HL-60 (cell line): ENCODE measurements at regions not wholly inside any gene's neighbourhood (a gene's known extent, or its start where the extent isn't known, plus 50 kb on each side); places are given as distances from the start of the nearest gene placed in this dataset.

Experiments used
- DNase-seq, 2 experiments: peaks; one replicate each; pipeline ENCODE4 v3.0.0-alpha.2; 2010 to 2020; ENCODE audit warnings: low read depth in 1 of 2, low spot score in 1 of 2
- H3K27ac ChIP-seq: fragments of 250-450 bp; sonication (Bioruptor Pico); replicated peaks from 2 replicates; pipeline ENCODE4 v1.5.1; 2020; ENCODE audit warnings: mild to moderate bottlenecking, moderate library complexity
- H3K27me3 ChIP-seq: fragments of 250-450 bp; sonication (Bioruptor Pico); 2 replicates; pipeline ENCODE4 v1.5.1; 2021; ENCODE audit warnings: mild to moderate bottlenecking, moderate library complexity; ENCODE audit not compliant: insufficient read depth, poor library complexity, severe bottlenecking
- H3K4me3 ChIP-seq: replicated peaks from 2 replicates; pipeline ENCODE4 v1.5.1; 2011; ENCODE audit warnings: mild to moderate bottlenecking, control low read depth, low read length; ENCODE audit not compliant: insufficient read depth
- GABPA ChIP-seq: IDR thresholded peaks from 2 replicates; pipeline ENCODE4 v1.6.1; 2012; ENCODE audit warnings: low read depth
- POLR2AphosphoS5 ChIP-seq: IDR thresholded peaks from 2 replicates; pipeline ENCODE4 v1.6.1; 2012; ENCODE audit warnings: low read depth
- SPI1 ChIP-seq: IDR thresholded peaks from 2 replicates; pipeline ENCODE4 v1.6.1; 2012; ENCODE audit warnings: low read depth, mild to moderate bottlenecking, borderline replicate concordance
- TF ChIP-seq, protein P1 (sequence below): IDR thresholded peaks from one replicate; pipeline ENCODE4 v1.5.1; 2011; ENCODE audit warnings: low read length, control low read depth, inconsistent platforms; ENCODE audit not compliant: insufficient read depth
- TF ChIP-seq, protein P2 (sequence below): IDR thresholded peaks from 2 replicates; pipeline ENCODE4 v1.6.1; 2012; ENCODE audit warnings: low read depth; ENCODE audit not compliant: insufficient replicate concordance

DNA sequence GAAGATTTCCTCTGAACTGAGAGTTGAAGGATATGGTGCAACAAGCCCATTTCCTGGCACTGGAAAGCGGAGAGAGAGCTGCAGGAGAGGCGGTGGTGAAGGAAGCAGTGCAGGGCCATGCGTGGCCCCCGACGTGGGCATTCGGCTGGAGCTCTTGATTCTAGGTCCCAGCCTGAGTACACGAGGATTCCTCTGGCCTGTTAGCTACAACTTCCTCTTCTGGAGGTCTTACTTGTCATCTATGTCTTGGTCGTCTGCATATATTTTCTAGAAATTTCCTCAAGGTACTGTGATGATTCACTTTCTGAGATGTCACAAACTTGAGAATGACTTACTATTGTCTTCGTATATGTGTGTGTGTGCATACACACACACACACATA lies 59.2 kb upstream of the JAZF1 start:
- peak overlapping the region; percentile 68 for H3K27ac ChIP-seq
- peak; percentile 84 to 91 for DNase-seq

DNA sequence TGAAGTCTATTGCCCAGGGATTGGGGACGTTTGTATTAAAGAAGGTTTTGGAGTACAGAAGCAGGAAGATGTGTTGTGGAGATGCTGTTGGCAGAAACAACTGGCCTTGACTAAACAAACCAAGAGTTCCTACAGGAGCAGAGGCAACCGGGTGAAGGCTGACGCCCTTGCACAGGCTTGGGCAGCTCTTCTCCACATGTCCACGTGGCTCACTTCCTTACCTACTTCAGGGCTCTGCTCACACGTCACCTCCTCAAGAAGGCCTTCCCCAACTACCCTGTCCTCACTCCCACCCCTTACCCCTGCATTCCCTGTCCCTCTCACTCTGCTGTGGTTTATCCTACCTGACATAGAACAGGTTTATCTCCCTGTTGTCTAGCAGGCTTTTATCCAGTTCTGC lies 59.9 kb upstream of the JAZF1 start:
- peak in 1 of 2 experiments; percentile 28 for DNase-seq
- Histone ChIP-seq H3K27ac (peak overlapping the region; percentile 68), H3K4me3 (no peak overlapping the region), H3K27me3 (no peaks in the 10 kb centered on the region)
- TF ChIP-seq SPI1: no peak
- TF ChIP-seq GABPA: no peak
- TF ChIP-seq, protein P1, sequence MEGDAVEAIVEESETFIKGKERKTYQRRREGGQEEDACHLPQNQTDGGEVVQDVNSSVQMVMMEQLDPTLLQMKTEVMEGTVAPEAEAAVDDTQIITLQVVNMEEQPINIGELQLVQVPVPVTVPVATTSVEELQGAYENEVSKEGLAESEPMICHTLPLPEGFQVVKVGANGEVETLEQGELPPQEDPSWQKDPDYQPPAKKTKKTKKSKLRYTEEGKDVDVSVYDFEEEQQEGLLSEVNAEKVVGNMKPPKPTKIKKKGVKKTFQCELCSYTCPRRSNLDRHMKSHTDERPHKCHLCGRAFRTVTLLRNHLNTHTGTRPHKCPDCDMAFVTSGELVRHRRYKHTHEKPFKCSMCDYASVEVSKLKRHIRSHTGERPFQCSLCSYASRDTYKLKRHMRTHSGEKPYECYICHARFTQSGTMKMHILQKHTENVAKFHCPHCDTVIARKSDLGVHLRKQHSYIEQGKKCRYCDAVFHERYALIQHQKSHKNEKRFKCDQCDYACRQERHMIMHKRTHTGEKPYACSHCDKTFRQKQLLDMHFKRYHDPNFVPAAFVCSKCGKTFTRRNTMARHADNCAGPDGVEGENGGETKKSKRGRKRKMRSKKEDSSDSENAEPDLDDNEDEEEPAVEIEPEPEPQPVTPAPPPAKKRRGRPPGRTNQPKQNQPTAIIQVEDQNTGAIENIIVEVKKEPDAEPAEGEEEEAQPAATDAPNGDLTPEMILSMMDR: no peak
- TF ChIP-seq POLR2AphosphoS5: no peak
- TF ChIP-seq, protein P2, sequence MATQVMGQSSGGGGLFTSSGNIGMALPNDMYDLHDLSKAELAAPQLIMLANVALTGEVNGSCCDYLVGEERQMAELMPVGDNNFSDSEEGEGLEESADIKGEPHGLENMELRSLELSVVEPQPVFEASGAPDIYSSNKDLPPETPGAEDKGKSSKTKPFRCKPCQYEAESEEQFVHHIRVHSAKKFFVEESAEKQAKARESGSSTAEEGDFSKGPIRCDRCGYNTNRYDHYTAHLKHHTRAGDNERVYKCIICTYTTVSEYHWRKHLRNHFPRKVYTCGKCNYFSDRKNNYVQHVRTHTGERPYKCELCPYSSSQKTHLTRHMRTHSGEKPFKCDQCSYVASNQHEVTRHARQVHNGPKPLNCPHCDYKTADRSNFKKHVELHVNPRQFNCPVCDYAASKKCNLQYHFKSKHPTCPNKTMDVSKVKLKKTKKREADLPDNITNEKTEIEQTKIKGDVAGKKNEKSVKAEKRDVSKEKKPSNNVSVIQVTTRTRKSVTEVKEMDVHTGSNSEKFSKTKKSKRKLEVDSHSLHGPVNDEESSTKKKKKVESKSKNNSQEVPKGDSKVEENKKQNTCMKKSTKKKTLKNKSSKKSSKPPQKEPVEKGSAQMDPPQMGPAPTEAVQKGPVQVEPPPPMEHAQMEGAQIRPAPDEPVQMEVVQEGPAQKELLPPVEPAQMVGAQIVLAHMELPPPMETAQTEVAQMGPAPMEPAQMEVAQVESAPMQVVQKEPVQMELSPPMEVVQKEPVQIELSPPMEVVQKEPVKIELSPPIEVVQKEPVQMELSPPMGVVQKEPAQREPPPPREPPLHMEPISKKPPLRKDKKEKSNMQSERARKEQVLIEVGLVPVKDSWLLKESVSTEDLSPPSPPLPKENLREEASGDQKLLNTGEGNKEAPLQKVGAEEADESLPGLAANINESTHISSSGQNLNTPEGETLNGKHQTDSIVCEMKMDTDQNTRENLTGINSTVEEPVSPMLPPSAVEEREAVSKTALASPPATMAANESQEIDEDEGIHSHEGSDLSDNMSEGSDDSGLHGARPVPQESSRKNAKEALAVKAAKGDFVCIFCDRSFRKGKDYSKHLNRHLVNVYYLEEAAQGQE: no peak

More for the DNA sequence above, 59.2 kb upstream of the JAZF1 start:
- peak; percentile 60; the same call in 1 of the 2 replicates for TF ChIP-seq POLR2AphosphoS5
- TF ChIP-seq, protein P2: no peak
- Histone ChIP-seq H3K27me3 (no peaks in the 10 kb centered on the region), H3K4me3 (no peak overlapping the region)

DNA sequence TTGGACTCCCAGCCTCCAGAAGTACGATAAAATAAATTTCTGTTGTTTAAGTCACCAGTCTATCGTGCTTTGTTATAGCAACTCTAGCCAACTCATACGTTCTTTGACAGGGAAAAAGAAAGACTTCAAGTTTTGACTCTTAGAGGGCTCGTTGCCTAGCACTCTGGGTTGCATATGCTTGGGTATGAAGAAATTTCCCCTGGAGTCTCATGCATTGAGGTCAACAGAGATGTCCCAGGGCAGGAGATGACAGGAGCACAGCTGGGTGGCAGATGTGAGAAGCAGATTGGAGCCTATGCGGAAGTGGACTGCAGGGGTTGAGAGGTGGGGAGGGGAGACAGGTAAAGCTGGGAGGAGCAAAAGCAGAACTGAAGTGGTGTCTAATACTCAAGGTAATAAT lies 63.3 kb upstream of the JAZF1 start:
- no peak for TF ChIP-seq SPI1
- TF ChIP-seq POLR2AphosphoS5: no peak
- no peak for TF ChIP-seq GABPA
- TF ChIP-seq, protein P1: no peak
- TF ChIP-seq, protein P2: no peak
- H3K4me3 ChIP-seq: no peak overlapping the region
- peak in 1 of 2 experiments; percentile 63 for DNase-seq
- H3K27ac ChIP-seq: no peak overlapping the region
- H3K27me3 ChIP-seq: no peaks in the 10 kb centered on the region
